ENCODE measurements at regions not wholly inside any gene's neighbourhood (a gene's known extent, or its start where the extent isn't known, plus 50 kb on each side); places are given as distances from the start of the nearest gene placed in this dataset.

- ATAC-seq: no peak
- H3K4me3 ChIP-seq: no peak overlapping the region
- no peak overlapping the region for H3K27ac ChIP-seq
- DNase-seq: no peak
- intact Hi-C loops (cut with DNase I): loop anchor here (10.0 kb wide), 1 partner anchor 274 kb away; no protein-coding TSS in a partner anchor
- peaks cover 6% of the 10 kb centered on the region for H3K4me1 ChIP-seq
- no peaks in the 10 kb centered on the region for H3K27me3 ChIP-seq
- H3K36me3 ChIP-seq (replicated peaks in 1 of 2; ENCODE audit: insufficient read depth in 1 of 2, low read depth in 2 of 2): no peaks in the 10 kb centered on the region
- H3K9me3 ChIP-seq: peaks cover 0 to 16% (median 0%) of the 10 kb centered on the region in 3 donors
- whole genome bisulfite sequencing, 2 donors: 69 to 70% methylated on average over 2 of the region's 2 CpGs
- TF ChIP-seq POLR2A (IDR thresholded peaks at IDR 0.05): no peak
- TF ChIP-seq, protein P1, sequence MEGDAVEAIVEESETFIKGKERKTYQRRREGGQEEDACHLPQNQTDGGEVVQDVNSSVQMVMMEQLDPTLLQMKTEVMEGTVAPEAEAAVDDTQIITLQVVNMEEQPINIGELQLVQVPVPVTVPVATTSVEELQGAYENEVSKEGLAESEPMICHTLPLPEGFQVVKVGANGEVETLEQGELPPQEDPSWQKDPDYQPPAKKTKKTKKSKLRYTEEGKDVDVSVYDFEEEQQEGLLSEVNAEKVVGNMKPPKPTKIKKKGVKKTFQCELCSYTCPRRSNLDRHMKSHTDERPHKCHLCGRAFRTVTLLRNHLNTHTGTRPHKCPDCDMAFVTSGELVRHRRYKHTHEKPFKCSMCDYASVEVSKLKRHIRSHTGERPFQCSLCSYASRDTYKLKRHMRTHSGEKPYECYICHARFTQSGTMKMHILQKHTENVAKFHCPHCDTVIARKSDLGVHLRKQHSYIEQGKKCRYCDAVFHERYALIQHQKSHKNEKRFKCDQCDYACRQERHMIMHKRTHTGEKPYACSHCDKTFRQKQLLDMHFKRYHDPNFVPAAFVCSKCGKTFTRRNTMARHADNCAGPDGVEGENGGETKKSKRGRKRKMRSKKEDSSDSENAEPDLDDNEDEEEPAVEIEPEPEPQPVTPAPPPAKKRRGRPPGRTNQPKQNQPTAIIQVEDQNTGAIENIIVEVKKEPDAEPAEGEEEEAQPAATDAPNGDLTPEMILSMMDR (IDR thresholded peaks at IDR 0.05): no peak
These were observed 109.3 kb upstream of the INSIG1 start for GRCh38 chr7:155188357-155188756.

DNA sequence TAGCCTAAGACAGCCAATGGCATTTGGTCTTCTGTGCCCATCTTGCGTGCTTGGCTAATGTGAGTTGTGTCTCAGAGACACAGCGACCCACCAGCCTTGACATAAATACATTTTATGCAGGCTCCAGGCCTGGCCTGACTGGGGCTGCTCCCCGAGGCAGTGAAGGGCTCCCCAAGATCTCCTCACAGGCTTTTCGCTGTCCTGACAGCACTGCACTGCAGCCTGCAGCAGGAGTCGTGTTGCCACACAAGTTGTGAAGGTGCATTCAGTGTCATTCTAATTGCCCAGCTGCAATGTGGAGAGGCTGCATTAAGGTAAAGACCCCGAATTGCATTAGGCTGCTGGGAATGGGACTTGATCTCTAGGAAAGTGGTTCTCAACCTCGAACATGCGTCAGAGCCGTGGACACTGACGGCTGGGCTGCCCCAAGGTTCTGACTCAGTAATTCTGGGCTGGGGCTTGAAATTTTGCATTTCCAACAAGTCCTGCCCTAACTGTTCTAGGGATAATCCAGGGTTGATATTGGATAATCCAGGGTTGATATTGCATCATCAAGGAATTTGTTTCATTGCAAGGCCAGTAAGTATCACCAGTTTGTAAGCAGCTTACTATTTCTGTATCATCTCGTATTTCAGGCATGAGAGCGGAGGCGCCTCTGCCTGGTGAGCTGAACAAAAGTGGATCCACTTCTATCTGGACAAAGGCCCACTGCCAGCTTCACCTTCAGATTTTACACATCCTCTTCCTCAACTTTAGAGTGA is 108.7 kb upstream of the INSIG1 start:
- no peaks in the 10 kb centered on the region for H3K36me3 ChIP-seq (replicated peaks in 1 of 2; ENCODE audit: insufficient read depth in 1 of 2, low read depth in 2 of 2)

DNA sequence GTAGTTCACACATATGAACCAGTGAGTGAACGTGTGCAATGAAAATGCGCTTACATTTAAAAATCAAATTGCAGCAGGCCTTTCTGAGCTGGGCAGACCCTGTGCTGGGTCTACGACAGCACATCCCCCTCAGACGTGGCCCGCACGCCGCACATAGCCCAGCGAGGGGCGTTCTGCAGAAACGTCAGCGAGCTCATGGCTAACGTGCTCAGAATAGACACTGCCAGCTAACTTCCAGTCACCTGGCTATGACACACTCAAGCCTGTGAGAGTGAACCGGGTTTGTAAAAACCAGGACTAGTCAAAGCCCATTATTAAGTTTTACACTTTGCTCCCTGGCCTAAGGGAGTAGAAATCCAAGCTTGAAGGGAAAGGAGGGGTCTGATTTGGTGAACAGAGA is 108.1 kb upstream of the INSIG1 start:
- Histone ChIP-seq H3K27me3 (no peaks in the 10 kb centered on the region), H3K9me3 (peaks cover 0 to 15% (median 0%) of the 10 kb centered on the region in 3 donors), H3K4me1 (peaks cover 6% of the 10 kb centered on the region), H3K27ac (no peak overlapping the region), H3K36me3 (replicated peaks in 1 of 2; ENCODE audit: insufficient read depth in 1 of 2, low read depth in 2 of 2) (no peaks in the 10 kb centered on the region), H3K4me3 (no peak overlapping the region)
- 75% methylated on average over 13 of the region's 13 CpGs for WGBS, 2 donors
- intact Hi-C loops (cut with DNase I): loop anchor here (10.0 kb wide), 1 partner anchor 275 kb away; no protein-coding TSS in a partner anchor
- TF ChIP-seq POLR2A (IDR thresholded peaks at IDR 0.05): no peak
- TF ChIP-seq, protein P1 (IDR thresholded peaks at IDR 0.05): no peak
- DNase-seq: no peak
- ATAC-seq: no peak

More for the DNA sequence above, 108.7 kb upstream of the INSIG1 start:
- H3K27ac ChIP-seq: no peak overlapping the region
- TF ChIP-seq, protein P1 (IDR thresholded peaks at IDR 0.05): no peak
- no peak for TF ChIP-seq POLR2A (IDR thresholded peaks at IDR 0.05)
- ATAC-seq (no peak), DNase-seq (no peak)
- 79 to 82% methylated on average over 11 to 13 of the region's 13 CpGs for WGBS, 2 donors
- H3K9me3 ChIP-seq: peaks cover 0 to 16% (median 0%) of the 10 kb centered on the region in 3 donors
- H3K4me3 ChIP-seq: no peak overlapping the region
- H3K27me3 ChIP-seq: no peaks in the 10 kb centered on the region
- intact Hi-C loops (cut with DNase I): loop anchor here (10.0 kb wide), 1 partner anchor 274 kb away; no protein-coding TSS in a partner anchor
- peaks cover 6% of the 10 kb centered on the region for H3K4me1 ChIP-seq

- H3K27ac ChIP-seq: peak overlapping the region in 1 of 4 donors; percentile 29
- 2 to 7% methylated on average over 28 of the region's 28 CpGs for WGBS, 2 donors
- DNase-seq (peak; percentile 52 to 78 (median 63)), ATAC-seq (peak; percentile 89)
- no peaks in the 10 kb centered on the region for H3K27me3 ChIP-seq
- intact Hi-C loops (cut with DNase I): loop anchor here (5.0 kb wide), 1 partner anchor 152 kb away; no protein-coding TSS in a partner anchor
- peaks cover 0 to 4% (median 0%) of the 10 kb centered on the region in 3 donors for H3K9me3 ChIP-seq
- no peaks in the 10 kb centered on the region for H3K36me3 ChIP-seq (replicated peaks in 1 of 2; ENCODE audit: insufficient read depth in 1 of 2, low read depth in 2 of 2)
- H3K4me3 ChIP-seq: no peak overlapping the region
- TF ChIP-seq, protein P1 (IDR thresholded peaks at IDR 0.05): peak; percentile 88 to 98 (median 95)
- TF ChIP-seq POLR2A (IDR thresholded peaks at IDR 0.05): no peak
- peaks cover 6% of the 10 kb centered on the region for H3K4me1 ChIP-seq
These were observed 107.0 kb upstream of the INSIG1 start for GRCh38 chr7:155190688-155191087.

Measured in body of pancreas (tissue), 4 donors.